HG03457 (cell line): ENCODE measurements at regions not wholly inside any gene's neighbourhood (a gene's known extent, or its start where the extent isn't known, plus 50 kb on each side); places are given as distances from the start of the nearest gene placed in this dataset.
"Not testable (repeated sequence)": the region's sequence is repeated elsewhere in the genome, so short reads cannot be mapped to it uniquely, and the experiment has no call there.

Source experiments
- ATAC-seq: cut with Tn5 transposase; IDR thresholded peaks from one replicate; pipeline ENCODE4 v1.9.1; 2021; ENCODE audit warnings: moderate number of reproducible peaks; ENCODE audit not compliant: unreplicated experiment

DNA sequence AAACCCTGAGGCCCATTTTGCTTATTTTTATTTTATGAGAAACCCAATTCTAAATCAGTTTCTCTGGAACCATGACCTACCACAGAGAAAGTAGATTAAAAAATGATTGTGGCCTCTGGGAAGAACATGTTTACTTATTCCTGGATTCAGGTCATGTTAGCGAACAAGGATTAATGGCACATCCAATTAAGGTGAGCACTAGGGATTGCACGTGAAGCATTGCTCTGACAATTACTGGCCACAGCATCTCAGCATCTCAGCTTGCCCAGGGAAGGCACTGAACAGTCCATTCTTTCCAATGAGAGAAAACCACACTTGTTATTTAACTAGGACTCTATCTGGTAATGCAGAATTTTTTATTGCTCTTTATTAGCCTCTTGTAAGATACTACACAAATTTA lies 119.8 kb downstream of the ZNF330 start:
- ATAC-seq = no peak

GRCh38 chr4:141346144-141346543 lies 125.4 kb downstream of the ZNF330 start:
- ATAC-seq = no peak

GRCh38 chr4:141347684-141348083 lies 127.0 kb downstream of the ZNF330 start:
- no peak for ATAC-seq

DNA sequence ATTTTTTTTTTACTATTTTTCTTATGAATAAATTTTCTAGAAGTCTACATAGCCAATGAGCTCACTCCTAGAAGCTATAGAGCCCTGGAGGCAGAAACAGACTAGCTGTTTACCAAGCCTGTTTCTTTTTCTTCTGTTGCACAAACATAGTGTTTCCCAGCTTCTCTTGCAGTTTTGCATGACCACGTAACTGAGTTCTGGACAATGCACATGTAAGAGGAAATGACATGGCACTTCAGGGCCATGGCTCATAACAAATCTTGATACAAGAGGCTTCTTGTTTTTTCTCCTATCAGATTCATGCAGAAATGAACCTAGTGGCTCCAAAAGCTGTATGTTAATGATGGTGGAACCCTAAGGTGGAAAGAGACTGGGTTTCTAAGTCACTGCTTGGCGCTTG lies 127.4 kb downstream of the ZNF330 start:
- no peak for ATAC-seq

GRCh38 chr4:141348573-141348972 lies 127.9 kb downstream of the ZNF330 start:
- ATAC-seq = no peak

- no peak for ATAC-seq
Measured at GRCh38 chr4:141349236-141349635, 128.5 kb downstream of the ZNF330 start.

- no peak for ATAC-seq
Measured at GRCh38 chr4:141350122-141350905, 129.6 kb downstream of the ZNF330 start.

DNA sequence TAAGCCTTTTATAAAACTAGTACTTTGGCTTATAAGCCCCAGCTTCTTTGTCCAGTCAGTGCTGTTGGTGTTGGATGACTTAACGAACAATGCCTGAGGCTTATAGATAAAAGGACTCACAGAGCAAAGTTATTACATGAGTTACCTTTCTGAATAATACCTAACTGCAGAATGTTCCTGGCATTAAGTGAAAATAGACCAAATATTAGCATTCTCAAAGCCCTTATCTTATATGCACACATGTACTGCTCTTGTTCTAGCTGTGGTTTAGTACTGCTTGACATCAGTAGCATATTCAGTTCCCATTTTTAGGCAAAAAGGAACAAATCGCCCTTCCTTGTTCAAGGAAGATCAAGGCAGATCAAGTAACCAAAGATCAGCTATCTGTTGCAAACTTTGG lies 131.6 kb downstream of the ZNF330 start:
- no peak for ATAC-seq

DNA sequence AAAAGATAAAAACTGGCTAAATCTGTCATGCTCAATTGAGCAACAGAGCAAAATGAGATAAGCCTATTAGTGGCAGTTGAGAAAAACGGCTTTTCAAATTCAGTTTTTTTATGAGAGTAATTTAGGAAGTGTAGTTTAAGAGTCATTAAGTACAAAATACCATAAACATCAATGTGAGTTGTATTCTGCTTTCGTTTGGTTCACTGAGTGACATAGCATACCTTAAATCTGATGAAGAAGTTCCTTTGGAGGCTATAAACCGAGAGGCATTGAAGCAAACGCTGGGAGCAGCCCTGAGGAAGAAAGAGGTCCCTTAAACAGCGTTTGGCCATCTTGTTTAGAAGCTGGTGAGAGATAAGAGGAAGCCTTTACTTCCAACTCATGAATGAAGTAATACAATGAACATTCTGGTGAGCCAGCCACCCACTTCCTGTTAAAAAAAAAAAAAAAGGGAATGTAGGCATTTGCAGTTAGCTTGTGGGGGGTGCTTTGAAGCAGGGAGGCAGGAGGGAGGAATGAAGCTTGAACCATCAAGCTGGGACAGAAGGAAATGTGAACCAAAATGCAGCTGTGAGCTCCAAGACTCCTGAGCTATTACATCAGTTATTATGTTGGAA lies 132.3 kb downstream of the ZNF330 start:
- no peak for ATAC-seq

- no peak for ATAC-seq
Measured at GRCh38 chr4:141356321-141356962, 135.7 kb downstream of the ZNF330 start.

- no peak for ATAC-seq
Measured at GRCh38 chr4:141356963-141357335, 136.3 kb downstream of the ZNF330 start.

DNA sequence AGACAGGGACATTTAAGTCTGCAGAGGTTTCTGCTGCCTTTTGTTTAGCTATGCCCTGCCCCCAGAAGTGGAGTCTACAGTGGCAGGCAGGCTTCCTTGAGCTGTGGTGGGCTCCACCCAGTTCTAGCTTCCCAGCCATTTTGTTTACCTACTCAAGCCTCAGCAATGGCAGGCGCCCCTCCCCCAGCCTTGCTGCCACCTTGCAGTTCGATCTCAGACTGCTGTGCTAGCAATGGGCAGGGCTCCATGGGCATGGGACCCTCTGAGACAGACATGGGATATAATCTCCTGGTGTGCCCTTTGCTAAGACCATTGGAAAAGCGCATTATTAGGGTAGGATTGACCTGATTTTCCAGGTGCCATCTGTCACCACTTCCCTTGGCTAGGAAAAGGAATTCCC lies 147.5 kb downstream of the ZNF330 start:
- ATAC-seq = not testable (repeated sequence)

- no peak for ATAC-seq
Measured at GRCh38 chr4:141371206-141371605, 150.5 kb downstream of the ZNF330 start.

GRCh38 chr4:141375855-141376254 lies 155.2 kb downstream of the ZNF330 start:
- no peak for ATAC-seq

DNA sequence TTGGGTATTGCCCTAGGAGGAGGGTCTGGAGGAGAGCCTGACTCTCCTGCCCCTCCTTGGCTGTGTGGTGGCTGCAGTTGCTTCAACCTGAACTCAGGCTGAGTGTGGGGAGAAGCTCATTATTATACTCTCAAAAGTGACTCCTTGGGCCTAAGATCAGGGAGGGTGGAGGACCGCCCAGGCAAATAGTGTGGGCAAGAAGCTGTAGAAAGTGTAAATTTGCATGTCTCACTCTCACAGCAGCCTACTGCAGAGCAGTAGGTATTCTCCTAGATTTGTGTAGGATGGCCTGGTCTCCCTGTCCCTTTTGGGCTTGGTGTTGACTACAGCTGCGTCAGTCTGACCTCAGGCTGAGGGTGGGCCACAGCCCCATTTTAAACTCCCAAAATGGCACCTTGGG lies 156.1 kb downstream of the ZNF330 start:
- ATAC-seq = no peak

DNA sequence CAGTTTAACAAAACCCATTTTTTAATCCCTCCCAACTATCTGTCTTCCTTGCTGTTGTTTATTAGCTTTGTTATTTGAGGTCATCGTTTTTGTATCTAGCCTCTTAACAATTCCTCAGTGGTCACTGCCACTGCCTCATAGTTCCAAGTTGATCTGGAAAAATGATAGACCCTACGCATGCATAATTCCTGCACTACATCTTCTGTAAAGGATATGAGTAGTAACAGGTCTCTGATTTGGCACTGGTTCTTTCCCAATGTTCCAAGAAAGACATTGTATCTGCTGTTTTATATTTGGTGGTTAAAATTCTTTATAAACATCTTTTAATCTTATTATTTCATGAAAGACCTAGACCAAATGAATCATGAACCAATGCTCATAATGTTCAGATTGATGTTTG lies 166.6 kb downstream of the ZNF330 start:
- ATAC-seq = no peak

GRCh38 chr4:141388481-141388880 lies 167.8 kb downstream of the ZNF330 start:
- no peak for ATAC-seq

DNA sequence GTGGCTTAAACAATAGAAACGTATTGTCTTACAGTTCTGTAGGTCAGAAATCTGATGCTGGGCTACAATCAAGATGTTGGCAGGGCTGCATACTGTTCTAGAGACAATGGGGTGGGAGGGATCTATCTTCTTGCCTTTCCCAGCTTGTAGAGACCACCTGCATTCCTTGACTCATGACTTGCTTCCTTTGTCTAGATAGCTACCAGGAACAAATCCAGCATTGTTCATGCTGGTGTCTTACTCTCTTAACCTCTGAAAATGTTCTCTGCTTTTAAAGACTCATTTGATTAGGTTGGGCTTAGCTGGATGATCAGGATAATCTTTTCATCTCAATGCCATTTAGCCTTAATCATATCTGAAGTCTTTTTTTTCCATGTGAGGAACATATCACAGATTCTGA lies 169.0 kb downstream of the ZNF330 start:
- no peak for ATAC-seq

GRCh38 chr4:141390571-141390970 lies 169.9 kb downstream of the ZNF330 start:
- ATAC-seq = no peak

DNA sequence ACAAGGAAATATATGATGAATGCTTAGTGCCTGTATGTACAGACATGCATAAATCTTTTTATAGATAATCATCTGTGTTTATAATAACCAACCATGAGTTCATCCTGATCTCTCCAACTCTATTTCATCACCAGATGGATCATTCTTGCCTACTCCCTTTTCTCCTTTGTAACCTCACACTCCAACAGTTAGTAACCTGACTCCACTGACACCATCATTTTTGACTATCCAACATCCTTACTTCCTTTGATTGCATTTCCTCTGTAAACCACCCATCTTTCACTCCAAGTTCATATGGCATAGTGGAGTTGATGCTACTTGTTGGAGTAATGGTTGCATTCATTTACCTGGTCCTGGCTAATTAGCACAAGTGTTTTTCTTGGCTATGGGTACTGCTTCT lies 170.6 kb downstream of the ZNF330 start:
- ATAC-seq = no peak

GRCh38 chr4:141391771-141392170 lies 171.1 kb downstream of the ZNF330 start:
- no peak for ATAC-seq

- ATAC-seq = no peak
Measured at GRCh38 chr4:141395246-141395830, 174.6 kb downstream of the ZNF330 start.
